Astrocyte (in vitro differentiated cells and primary cell): ENCODE measurements at regions not wholly inside any gene's neighbourhood (a gene's known extent, or its start where the extent isn't known, plus 50 kb on each side); places are given as distances from the start of the nearest gene placed in this dataset.

Experiments
- EZH2 ChIP-seq: IDR thresholded peaks from 2 replicates; pipeline ENCODE4 v1.6.1; 2012; ENCODE audit warnings: mild to moderate bottlenecking, low read length, inconsistent platforms; ENCODE audit not compliant: insufficient read depth
- TF ChIP-seq, protein P1 (sequence below): IDR thresholded peaks from 2 replicates; pipeline ENCODE4 v1.5.1; 2011; ENCODE audit warnings: low read depth, mild to moderate bottlenecking, inconsistent platforms, low read length, moderate library complexity; ENCODE audit not compliant: insufficient read depth

DNA sequence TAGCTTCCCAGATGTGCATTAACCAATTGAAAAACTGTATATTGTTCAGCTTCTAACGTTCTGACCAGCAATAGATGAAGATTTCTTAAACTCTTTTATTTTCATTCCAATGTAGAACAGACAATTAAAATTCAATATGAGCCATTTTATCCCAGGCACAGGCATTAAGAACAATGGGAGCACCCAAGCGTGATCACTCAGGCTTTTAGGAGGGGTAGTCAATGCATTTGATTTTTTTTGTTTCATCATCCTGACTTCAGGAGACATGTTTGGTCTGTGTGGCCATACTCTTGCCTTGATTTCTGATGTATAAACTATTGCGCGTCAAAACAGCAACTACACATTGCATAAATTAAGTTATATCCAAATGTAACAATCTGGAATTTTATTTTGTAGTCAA, 653.0 kb upstream of the RORB start:
- TF ChIP-seq, protein P1, sequence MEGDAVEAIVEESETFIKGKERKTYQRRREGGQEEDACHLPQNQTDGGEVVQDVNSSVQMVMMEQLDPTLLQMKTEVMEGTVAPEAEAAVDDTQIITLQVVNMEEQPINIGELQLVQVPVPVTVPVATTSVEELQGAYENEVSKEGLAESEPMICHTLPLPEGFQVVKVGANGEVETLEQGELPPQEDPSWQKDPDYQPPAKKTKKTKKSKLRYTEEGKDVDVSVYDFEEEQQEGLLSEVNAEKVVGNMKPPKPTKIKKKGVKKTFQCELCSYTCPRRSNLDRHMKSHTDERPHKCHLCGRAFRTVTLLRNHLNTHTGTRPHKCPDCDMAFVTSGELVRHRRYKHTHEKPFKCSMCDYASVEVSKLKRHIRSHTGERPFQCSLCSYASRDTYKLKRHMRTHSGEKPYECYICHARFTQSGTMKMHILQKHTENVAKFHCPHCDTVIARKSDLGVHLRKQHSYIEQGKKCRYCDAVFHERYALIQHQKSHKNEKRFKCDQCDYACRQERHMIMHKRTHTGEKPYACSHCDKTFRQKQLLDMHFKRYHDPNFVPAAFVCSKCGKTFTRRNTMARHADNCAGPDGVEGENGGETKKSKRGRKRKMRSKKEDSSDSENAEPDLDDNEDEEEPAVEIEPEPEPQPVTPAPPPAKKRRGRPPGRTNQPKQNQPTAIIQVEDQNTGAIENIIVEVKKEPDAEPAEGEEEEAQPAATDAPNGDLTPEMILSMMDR, result no peak
- no peak for TF ChIP-seq EZH2
